Osteocyte (in vitro differentiated cells): ENCODE measurements at regions not wholly inside any gene's neighbourhood (a gene's known extent, or its start where the extent isn't known, plus 50 kb on each side); places are given as distances from the start of the nearest gene placed in this dataset.
"Not testable (repeated sequence)": the region's sequence is repeated elsewhere in the genome, so short reads cannot be mapped to it uniquely, and the experiment has no call there.

ENCODE experiments used
- DNase-seq: peaks from one replicate; pipeline ENCODE4 v3.0.0; 2021; ENCODE audit warnings: mixed read lengths; ENCODE audit not compliant: unreplicated experiment; ENCODE audit errors: extremely low spot score
- H3K27ac Mint-ChIP-seq: one replicate; pipeline ENCODE4 v1.8.0; 2021; ENCODE audit warnings: mild to moderate bottlenecking, mixed read lengths; ENCODE audit not compliant: unreplicated experiment
- H3K27me3 Mint-ChIP-seq: one replicate; pipeline ENCODE4 v1.8.0; 2021; ENCODE audit warnings: mixed read lengths; ENCODE audit not compliant: unreplicated experiment
- H3K36me3 Mint-ChIP-seq: one replicate; pipeline ENCODE4 v1.8.0; 2021; ENCODE audit warnings: mixed read lengths; ENCODE audit not compliant: unreplicated experiment
- H3K4me1 Mint-ChIP-seq: one replicate; pipeline ENCODE4 v1.8.0; 2021; ENCODE audit warnings: mixed read lengths; ENCODE audit not compliant: unreplicated experiment
- H3K4me3 Mint-ChIP-seq: one replicate; pipeline ENCODE4 v1.8.0; 2021; ENCODE audit warnings: mild to moderate bottlenecking, moderate library complexity, mixed read lengths; ENCODE audit not compliant: unreplicated experiment
- H3K9me3 Mint-ChIP-seq: one replicate; pipeline ENCODE4 v1.8.0; 2021; ENCODE audit warnings: mixed read lengths; ENCODE audit not compliant: unreplicated experiment
- TF ChIP-seq, protein P1 (sequence below): fragments of 200-600 bp; sonication (generic); IDR thresholded peaks from 2 replicates; pipeline ENCODE4 v1.5.0; 2021; ENCODE audit warnings: antibody characterized with exemption, mild to moderate bottlenecking, moderate library complexity

DNA sequence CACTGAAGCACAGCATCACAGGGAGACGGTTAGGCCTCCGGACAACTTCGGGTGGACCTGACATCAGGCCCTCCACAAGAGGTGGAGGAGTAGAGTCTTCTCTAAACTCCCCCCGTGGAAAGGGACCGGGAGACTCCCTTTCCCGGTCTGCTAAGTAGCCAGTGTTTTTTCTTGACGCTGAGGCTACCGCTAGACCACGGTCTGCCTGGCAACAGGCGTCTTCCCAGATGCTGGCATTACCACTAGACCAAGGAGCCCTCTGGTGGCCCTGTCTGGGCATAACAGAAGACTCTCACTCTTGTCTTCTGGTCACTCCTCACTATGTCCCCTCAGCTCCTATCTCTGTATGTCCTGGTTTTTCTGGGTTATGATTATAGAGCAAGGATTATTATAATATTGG, 401.5 kb upstream of the MAGEC2 start:
- TF ChIP-seq, protein P1, sequence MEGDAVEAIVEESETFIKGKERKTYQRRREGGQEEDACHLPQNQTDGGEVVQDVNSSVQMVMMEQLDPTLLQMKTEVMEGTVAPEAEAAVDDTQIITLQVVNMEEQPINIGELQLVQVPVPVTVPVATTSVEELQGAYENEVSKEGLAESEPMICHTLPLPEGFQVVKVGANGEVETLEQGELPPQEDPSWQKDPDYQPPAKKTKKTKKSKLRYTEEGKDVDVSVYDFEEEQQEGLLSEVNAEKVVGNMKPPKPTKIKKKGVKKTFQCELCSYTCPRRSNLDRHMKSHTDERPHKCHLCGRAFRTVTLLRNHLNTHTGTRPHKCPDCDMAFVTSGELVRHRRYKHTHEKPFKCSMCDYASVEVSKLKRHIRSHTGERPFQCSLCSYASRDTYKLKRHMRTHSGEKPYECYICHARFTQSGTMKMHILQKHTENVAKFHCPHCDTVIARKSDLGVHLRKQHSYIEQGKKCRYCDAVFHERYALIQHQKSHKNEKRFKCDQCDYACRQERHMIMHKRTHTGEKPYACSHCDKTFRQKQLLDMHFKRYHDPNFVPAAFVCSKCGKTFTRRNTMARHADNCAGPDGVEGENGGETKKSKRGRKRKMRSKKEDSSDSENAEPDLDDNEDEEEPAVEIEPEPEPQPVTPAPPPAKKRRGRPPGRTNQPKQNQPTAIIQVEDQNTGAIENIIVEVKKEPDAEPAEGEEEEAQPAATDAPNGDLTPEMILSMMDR: peak; percentile 16
- not testable (repeated sequence) for H3K27me3 Mint-ChIP-seq, H3K4me3 Mint-ChIP-seq, H3K36me3 Mint-ChIP-seq, H3K4me1 Mint-ChIP-seq, H3K27ac Mint-ChIP-seq, DNase-seq
- peaks cover 43% of the 10 kb centered on the region for H3K9me3 Mint-ChIP-seq

DNA sequence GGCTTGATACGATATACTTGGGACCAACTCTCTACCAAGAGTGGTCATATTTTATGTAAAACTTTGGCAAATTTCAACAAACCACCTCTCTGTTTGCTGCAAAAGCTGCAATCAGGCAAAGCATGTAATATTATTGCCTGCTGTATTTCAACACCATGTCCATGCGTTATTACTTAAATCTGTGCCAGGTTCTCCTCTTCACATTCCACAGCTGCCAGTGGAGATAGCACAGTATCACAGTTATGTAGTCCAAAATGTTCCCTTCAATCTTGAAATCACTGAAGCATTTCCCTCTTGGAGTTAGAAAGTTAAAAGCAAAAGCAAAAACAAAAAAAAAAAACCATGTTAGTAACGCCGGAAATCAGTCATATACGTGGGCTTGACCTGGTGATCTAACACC, 396.7 kb upstream of the MAGEC2 start:
- Mint-ChIP-seq H3K4me3 (no peak overlapping the region), H3K27ac (no peak overlapping the region), H3K9me3 (peaks cover 53% of the 10 kb centered on the region), H3K27me3 (no peaks in the 10 kb centered on the region), H3K36me3 (no peaks in the 10 kb centered on the region), H3K4me1 (no peaks in the 10 kb centered on the region)
- no peak for DNase-seq
- TF ChIP-seq, protein P1: no peak

DNA sequence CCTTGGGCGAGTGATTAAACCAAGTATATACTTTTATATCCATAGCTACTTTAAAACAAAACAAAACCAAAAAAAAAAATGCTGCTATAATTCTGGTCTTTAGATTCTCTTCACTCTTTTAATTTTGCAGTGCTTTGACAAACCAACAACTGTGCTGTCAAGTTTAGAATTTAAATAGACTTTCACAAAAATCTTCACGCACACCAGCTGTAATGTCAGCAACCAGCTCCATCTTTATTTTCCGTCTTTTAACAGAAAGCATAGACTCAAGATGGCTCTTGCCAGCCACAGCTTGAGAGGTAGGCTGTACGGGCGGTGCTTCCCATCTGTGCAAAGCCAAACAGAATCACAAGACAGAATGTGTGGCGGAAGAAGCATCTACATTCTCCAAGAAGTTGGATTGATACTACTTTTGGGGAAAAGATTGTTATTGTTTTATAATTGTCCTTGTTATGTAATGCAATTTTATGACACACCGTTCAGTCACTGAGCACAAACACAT, 388.3 kb upstream of the MAGEC2 start:
- H3K27me3 Mint-ChIP-seq: no peaks in the 10 kb centered on the region
- peaks cover 53% of the 10 kb centered on the region for H3K9me3 Mint-ChIP-seq
- H3K36me3 Mint-ChIP-seq: no peaks in the 10 kb centered on the region
- TF ChIP-seq, protein P1: no peak
- no peak for DNase-seq
- no peak overlapping the region for H3K27ac Mint-ChIP-seq
- H3K4me1 Mint-ChIP-seq: no peaks in the 10 kb centered on the region
- H3K4me3 Mint-ChIP-seq: no peak overlapping the region

DNA sequence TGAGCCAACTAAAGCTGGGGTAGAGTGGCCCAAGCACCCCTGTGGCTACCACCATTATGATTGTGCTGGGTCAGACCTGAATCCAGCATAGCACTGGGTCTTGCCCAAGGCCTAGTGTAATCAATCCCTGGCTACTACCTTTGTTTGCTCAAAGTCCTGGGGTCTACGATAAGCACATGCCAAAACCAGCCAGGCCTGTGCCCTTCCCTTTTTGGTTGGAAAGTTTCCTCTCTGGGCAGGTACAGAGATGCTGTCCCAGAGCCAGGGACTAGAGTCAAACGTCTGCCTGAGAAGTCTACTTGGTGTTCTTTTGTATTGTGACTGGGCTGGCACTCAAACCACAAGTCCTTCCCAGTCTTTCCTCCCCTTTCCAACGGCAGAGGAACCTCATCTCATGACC, 371.5 kb upstream of the MAGEC2 start:
- Mint-ChIP-seq H3K27ac (no peak overlapping the region), H3K27me3 (no peaks in the 10 kb centered on the region), H3K9me3 (peaks cover 60% of the 10 kb centered on the region), H3K36me3 (no peaks in the 10 kb centered on the region), H3K4me3 (no peak overlapping the region), H3K4me1 (no peaks in the 10 kb centered on the region)
- TF ChIP-seq, protein P1: no peak
- DNase-seq: no peak

DNA sequence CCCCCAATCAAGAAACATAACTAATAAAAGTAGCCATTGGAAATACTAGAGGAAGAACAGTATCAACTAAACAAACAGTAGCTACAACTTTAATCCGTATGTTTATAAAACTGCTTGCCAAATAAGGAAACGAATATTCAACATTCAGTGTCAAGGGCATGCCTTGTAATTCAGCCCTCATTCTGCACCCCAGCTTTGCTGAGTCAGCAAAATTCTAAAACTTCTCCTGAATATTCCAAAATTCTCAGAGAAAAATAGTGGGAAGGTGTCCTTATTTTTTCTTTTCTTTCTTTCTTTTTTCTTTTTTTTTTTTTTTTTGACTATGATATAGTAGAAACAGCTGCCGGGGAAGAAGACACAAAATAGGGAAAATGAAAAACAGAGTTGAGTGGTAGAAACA, 344.8 kb upstream of the MAGEC2 start:
- H3K9me3 Mint-ChIP-seq: peaks cover 63% of the 10 kb centered on the region
- H3K4me3 Mint-ChIP-seq: no peak overlapping the region
- DNase-seq: no peak
- no peaks in the 10 kb centered on the region for H3K27me3 Mint-ChIP-seq
- TF ChIP-seq, protein P1: no peak
- H3K4me1 Mint-ChIP-seq: no peaks in the 10 kb centered on the region
- H3K36me3 Mint-ChIP-seq: no peaks in the 10 kb centered on the region
- no peak overlapping the region for H3K27ac Mint-ChIP-seq
